ENCODE measurements at regions not wholly inside any gene's neighbourhood (a gene's known extent, or its start where the extent isn't known, plus 50 kb on each side); places are given as distances from the start of the nearest gene placed in this dataset.

DNA sequence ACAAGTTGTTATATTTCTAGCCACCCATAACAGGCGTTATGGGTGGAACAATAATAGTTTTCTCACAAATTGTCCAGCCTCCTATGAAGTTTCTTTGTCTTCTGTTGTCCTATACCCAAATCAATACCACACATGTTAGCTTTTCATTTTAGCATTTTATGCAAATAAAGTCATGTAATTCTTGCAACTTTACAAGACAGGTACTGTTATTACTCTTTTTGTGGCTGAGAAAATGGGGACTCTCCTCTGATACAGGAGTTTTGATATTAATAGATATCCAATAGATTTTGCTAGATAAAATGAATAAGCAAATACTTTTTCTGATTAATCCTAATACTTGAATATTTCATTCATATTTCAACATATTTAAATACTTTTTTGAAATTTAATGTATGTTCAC is 151.0 kb downstream of the PMAIP1 start:
- H3K4me2 ChIP-seq: no peak overlapping the region
- H3K4me1 ChIP-seq (ENCODE audit: low read depth, poor library complexity, severe bottlenecking): no peaks in the 10 kb centered on the region
- no peak for TF ChIP-seq CTCF (conservative IDR thresholded peaks at IDR 0.05; ENCODE audit: low read depth, low read length)

GRCh38 chr18:60049172-60049571 is 149.4 kb downstream of the PMAIP1 start:
- H4K20me1 ChIP-seq (ENCODE audit: insufficient read depth): no peaks in the 10 kb centered on the region
- H2AFZ ChIP-seq (ENCODE audit: low read depth): no peak overlapping the region
- H3K4me2 ChIP-seq: no peak overlapping the region
- no peak overlapping the region for H3K4me3 ChIP-seq (IDR thresholded peaks at IDR 0.05; ENCODE audit: insufficient read depth, low read depth, low read length)
- H3K36me3 ChIP-seq (ENCODE audit: insufficient read depth): no peaks in the 10 kb centered on the region
- no peak for TF ChIP-seq CTCF (conservative IDR thresholded peaks at IDR 0.05; ENCODE audit: low read depth, low read length)
- no peak overlapping the region for H3K9ac ChIP-seq
- no peaks in the 10 kb centered on the region for H3K4me1 ChIP-seq (ENCODE audit: low read depth, poor library complexity, severe bottlenecking)
- H3K27ac ChIP-seq: no peak overlapping the region
- no peaks in the 10 kb centered on the region for H3K27me3 ChIP-seq (ENCODE audit: insufficient read depth, low read depth)
- no peaks in the 10 kb centered on the region for H3K79me2 ChIP-seq (ENCODE audit: insufficient read depth, low read depth)

More for the DNA sequence above, 151.0 kb downstream of the PMAIP1 start:
- Histone ChIP-seq H4K20me1 (ENCODE audit: insufficient read depth) (no peaks in the 10 kb centered on the region), H3K9ac (no peak overlapping the region), H3K27me3 (ENCODE audit: insufficient read depth, low read depth) (no peaks in the 10 kb centered on the region), H3K36me3 (ENCODE audit: insufficient read depth) (no peaks in the 10 kb centered on the region), H2AFZ (ENCODE audit: low read depth) (no peak overlapping the region), H3K79me2 (ENCODE audit: insufficient read depth, low read depth) (no peaks in the 10 kb centered on the region), H3K4me3 (IDR thresholded peaks at IDR 0.05; ENCODE audit: insufficient read depth, low read depth, low read length) (no peak overlapping the region), H3K27ac (no peak overlapping the region)

DNA sequence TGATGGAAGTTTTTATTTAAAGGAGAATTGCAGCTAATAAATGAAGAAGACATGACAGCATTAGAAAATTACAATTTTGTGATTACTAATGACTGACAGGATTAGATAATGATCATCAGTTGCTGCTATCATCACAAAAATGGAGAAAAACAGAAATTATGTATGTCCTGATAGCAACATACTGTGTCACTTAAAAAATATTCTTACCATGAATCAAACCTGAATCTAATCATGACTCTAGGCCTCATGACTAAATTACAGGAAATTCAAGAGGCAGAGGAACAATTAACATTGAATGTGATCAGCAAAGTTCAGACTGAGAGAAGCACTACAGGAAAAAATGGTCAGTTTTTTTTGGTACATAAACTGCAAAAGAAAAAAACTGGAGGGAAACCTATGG is 147.8 kb downstream of the PMAIP1 start:
- no peaks in the 10 kb centered on the region for H4K20me1 ChIP-seq (ENCODE audit: insufficient read depth)
- no peaks in the 10 kb centered on the region for H3K4me1 ChIP-seq (ENCODE audit: low read depth, poor library complexity, severe bottlenecking)
- no peak for TF ChIP-seq CTCF (conservative IDR thresholded peaks at IDR 0.05; ENCODE audit: low read depth, low read length)
- H3K27ac ChIP-seq: no peak overlapping the region
- no peaks in the 10 kb centered on the region for H3K79me2 ChIP-seq (ENCODE audit: insufficient read depth, low read depth)
- H3K27me3 ChIP-seq (ENCODE audit: insufficient read depth, low read depth): no peaks in the 10 kb centered on the region
- H2AFZ ChIP-seq (ENCODE audit: low read depth): no peak overlapping the region
- H3K36me3 ChIP-seq (ENCODE audit: insufficient read depth): no peaks in the 10 kb centered on the region
- no peak overlapping the region for H3K9ac ChIP-seq
- no peak overlapping the region for H3K4me3 ChIP-seq (IDR thresholded peaks at IDR 0.05; ENCODE audit: insufficient read depth, low read depth, low read length)
- no peak overlapping the region for H3K4me2 ChIP-seq

GRCh38 chr18:60044290-60045006 is 144.7 kb downstream of the PMAIP1 start:
- Histone ChIP-seq H3K4me1 (ENCODE audit: low read depth, poor library complexity, severe bottlenecking) (no peaks in the 10 kb centered on the region), H3K27me3 (ENCODE audit: insufficient read depth, low read depth) (no peaks in the 10 kb centered on the region), H3K27ac (no peak overlapping the region), H3K79me2 (ENCODE audit: insufficient read depth, low read depth) (no peaks in the 10 kb centered on the region), H4K20me1 (ENCODE audit: insufficient read depth) (no peaks in the 10 kb centered on the region), H3K4me2 (no peak overlapping the region), H2AFZ (ENCODE audit: low read depth) (no peak overlapping the region), H3K9ac (no peak overlapping the region), H3K36me3 (ENCODE audit: insufficient read depth) (no peaks in the 10 kb centered on the region), H3K4me3 (IDR thresholded peaks at IDR 0.05; ENCODE audit: insufficient read depth, low read depth, low read length) (no peak overlapping the region)
- TF ChIP-seq CTCF (conservative IDR thresholded peaks at IDR 0.05; ENCODE audit: low read depth, low read length): no peak
